Ishikawa (cell line): ENCODE measurements at regions not wholly inside any gene's neighbourhood (a gene's known extent, or its start where the extent isn't known, plus 50 kb on each side); places are given as distances from the start of the nearest gene placed in this dataset.

Source experiments
- CEBPB ChIP-seq: IDR thresholded peaks from 2 replicates; pipeline ENCODE4 v1.6.1; 2012
- CREB1 ChIP-seq: IDR thresholded peaks from 2 replicates; pipeline ENCODE4 v1.6.1; 2012; ENCODE audit warnings: low read depth
- EGR1 ChIP-seq: IDR thresholded peaks from 2 replicates; pipeline ENCODE4 v1.6.1; 2012
- EP300 ChIP-seq: IDR thresholded peaks from 2 replicates; pipeline ENCODE4 v1.6.1; 2012; ENCODE audit warnings: borderline replicate concordance
- NFIC ChIP-seq: IDR thresholded peaks from 2 replicates; pipeline ENCODE4 v1.6.1; 2012
- RAD21 ChIP-seq: IDR thresholded peaks from 2 replicates; pipeline ENCODE4 v1.6.1; 2012; ENCODE audit warnings: low read depth
- TAF1 ChIP-seq: IDR thresholded peaks from 2 replicates; pipeline ENCODE4 v1.6.1; 2012; ENCODE audit warnings: low read depth, mild to moderate bottlenecking
- TCF12 ChIP-seq: IDR thresholded peaks from 2 replicates; pipeline ENCODE4 v1.6.1; 2012; ENCODE audit warnings: low read depth
- TEAD4 ChIP-seq: IDR thresholded peaks from 2 replicates; pipeline ENCODE4 v1.6.1; 2012
- YY1 ChIP-seq: IDR thresholded peaks from 2 replicates; pipeline ENCODE4 v1.6.1; 2012; ENCODE audit warnings: low read depth
- ZBTB7A ChIP-seq: IDR thresholded peaks from 2 replicates; pipeline ENCODE4 v1.6.1; 2012; ENCODE audit warnings: low read depth
- TF ChIP-seq, protein P1 (sequence below): IDR thresholded peaks from 2 replicates; pipeline ENCODE4 v1.6.1; 2012; ENCODE audit warnings: low read depth, mild to moderate bottlenecking
- TF ChIP-seq, protein P2 (sequence below): IDR thresholded peaks from 2 replicates; pipeline ENCODE4 v1.6.1; 2012

DNA sequence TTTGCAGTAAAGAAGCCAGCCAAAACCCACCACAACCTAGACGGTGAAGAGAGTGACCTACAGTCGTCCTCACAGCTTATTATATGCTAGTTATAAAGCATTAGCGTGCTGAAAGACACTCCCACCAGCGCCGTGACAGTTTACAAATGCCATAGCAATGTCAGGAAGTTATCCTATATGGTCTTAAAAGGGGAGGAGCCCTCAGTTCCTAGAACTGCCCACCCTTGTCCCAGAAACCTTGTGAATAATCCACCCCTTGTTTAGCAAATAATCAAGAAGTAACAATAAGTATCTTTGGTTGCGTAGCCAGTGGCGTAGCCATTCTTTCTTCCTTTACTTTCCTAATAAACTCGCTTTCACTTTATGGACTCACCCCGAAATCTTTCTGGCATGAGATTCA, 227.9 kb upstream of the ARGLU1 start:
- TF ChIP-seq CREB1: no peak
- TF ChIP-seq EGR1: no peak
- no peak for TF ChIP-seq RAD21
- no peak for TF ChIP-seq EP300
- TF ChIP-seq TEAD4: no peak
- TF ChIP-seq, protein P1, sequence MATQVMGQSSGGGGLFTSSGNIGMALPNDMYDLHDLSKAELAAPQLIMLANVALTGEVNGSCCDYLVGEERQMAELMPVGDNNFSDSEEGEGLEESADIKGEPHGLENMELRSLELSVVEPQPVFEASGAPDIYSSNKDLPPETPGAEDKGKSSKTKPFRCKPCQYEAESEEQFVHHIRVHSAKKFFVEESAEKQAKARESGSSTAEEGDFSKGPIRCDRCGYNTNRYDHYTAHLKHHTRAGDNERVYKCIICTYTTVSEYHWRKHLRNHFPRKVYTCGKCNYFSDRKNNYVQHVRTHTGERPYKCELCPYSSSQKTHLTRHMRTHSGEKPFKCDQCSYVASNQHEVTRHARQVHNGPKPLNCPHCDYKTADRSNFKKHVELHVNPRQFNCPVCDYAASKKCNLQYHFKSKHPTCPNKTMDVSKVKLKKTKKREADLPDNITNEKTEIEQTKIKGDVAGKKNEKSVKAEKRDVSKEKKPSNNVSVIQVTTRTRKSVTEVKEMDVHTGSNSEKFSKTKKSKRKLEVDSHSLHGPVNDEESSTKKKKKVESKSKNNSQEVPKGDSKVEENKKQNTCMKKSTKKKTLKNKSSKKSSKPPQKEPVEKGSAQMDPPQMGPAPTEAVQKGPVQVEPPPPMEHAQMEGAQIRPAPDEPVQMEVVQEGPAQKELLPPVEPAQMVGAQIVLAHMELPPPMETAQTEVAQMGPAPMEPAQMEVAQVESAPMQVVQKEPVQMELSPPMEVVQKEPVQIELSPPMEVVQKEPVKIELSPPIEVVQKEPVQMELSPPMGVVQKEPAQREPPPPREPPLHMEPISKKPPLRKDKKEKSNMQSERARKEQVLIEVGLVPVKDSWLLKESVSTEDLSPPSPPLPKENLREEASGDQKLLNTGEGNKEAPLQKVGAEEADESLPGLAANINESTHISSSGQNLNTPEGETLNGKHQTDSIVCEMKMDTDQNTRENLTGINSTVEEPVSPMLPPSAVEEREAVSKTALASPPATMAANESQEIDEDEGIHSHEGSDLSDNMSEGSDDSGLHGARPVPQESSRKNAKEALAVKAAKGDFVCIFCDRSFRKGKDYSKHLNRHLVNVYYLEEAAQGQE: no peak
- no peak for TF ChIP-seq TAF1
- no peak for TF ChIP-seq CEBPB
- no peak for TF ChIP-seq NFIC
- TF ChIP-seq, protein P2, sequence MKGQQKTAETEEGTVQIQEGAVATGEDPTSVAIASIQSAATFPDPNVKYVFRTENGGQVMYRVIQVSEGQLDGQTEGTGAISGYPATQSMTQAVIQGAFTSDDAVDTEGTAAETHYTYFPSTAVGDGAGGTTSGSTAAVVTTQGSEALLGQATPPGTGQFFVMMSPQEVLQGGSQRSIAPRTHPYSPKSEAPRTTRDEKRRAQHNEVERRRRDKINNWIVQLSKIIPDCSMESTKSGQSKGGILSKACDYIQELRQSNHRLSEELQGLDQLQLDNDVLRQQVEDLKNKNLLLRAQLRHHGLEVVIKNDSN: no peak
- TF ChIP-seq ZBTB7A: no peak
- no peak for TF ChIP-seq TCF12
- no peak for TF ChIP-seq YY1
